ENCODE measurements at regions not wholly inside any gene's neighbourhood (a gene's known extent, or its start where the extent isn't known, plus 50 kb on each side); places are given as distances from the start of the nearest gene placed in this dataset.

- TF ChIP-seq CTCF (IDR thresholded peaks at IDR 0.05): no peak
- no peak for TF ChIP-seq POLR2A (IDR thresholded peaks at IDR 0.05)
These were observed 84.1 kb upstream of the PAPOLG start for GRCh38 chr2:60671966-60672365.

Data from body of pancreas (tissue), 4 donors.